ENCODE measurements at regions not wholly inside any gene's neighbourhood (a gene's known extent, or its start where the extent isn't known, plus 50 kb on each side); places are given as distances from the start of the nearest gene placed in this dataset.

GRCh38 chr3:74366331-74366730, 248.1 kb downstream of the CNTN3 start:
- ChIA-PET RAD21 (ENCODE audit: unreplicated experiment) (no interaction called here), POLR2A (no interaction called here), CTCF (interaction anchor here (0.8 kb wide), 1 partner anchor 12 kb away, joined by 3 read pairs; no protein-coding TSS in a partner anchor), SMC1A (ENCODE audit: uncharacterized antibody, unreplicated experiment) (interaction anchor here (0.6 kb wide), 1 partner anchor 805 kb away, joined by 3 read pairs; no protein-coding TSS in a partner anchor)
- ATAC-seq (no peak), FAIRE-seq (no peak), DNase-seq (ENCODE audit: low read depth, low spot score) (no peak)
- intact Hi-C loops (cut with micrococcal nuclease; ENCODE audit: unreplicated experiment) = no loop called here
- no TSS peak for BruUV-seq (replicated peaks)
- Histone ChIP-seq H2AFZ (ENCODE audit: control insufficient read depth, low read depth, low read length) (no peak overlapping the region), H3K9ac (ENCODE audit: control insufficient read depth, insufficient read depth, low read length) (no peak overlapping the region), H3K36me3 (ENCODE audit: control insufficient read depth in 2 of 2, insufficient read depth in 2 of 2, low read length in 1 of 2) (no peaks in the 10 kb centered on the region), H3K9me3 (replicated peaks; ENCODE audit: control insufficient read depth, insufficient read depth, low read length) (no peaks in the 10 kb centered on the region), H3K27ac (ENCODE audit: control insufficient read depth, insufficient read depth) (no peak overlapping the region), H3K4me2 (ENCODE audit: control insufficient read depth, insufficient read depth) (no peak overlapping the region), H4K20me1 (ENCODE audit: control insufficient read depth, insufficient read depth) (no peaks in the 10 kb centered on the region), H3K27me3 (replicated peaks in 1 of 2; ENCODE audit: control insufficient read depth in 2 of 2, insufficient read depth in 2 of 2, low read length in 1 of 2) (no peaks in the 10 kb centered on the region), H3K4me3 (no peak overlapping the region), H3K4me1 (ENCODE audit: control insufficient read depth, insufficient read depth, low read length) (no peaks in the 10 kb centered on the region), H3K79me2 (ENCODE audit: control insufficient read depth, insufficient read depth, low read length) (no peaks in the 10 kb centered on the region)
- in situ Hi-C loops (cut with MboI) = no loop called here
- TF ChIP-seq, protein P1, sequence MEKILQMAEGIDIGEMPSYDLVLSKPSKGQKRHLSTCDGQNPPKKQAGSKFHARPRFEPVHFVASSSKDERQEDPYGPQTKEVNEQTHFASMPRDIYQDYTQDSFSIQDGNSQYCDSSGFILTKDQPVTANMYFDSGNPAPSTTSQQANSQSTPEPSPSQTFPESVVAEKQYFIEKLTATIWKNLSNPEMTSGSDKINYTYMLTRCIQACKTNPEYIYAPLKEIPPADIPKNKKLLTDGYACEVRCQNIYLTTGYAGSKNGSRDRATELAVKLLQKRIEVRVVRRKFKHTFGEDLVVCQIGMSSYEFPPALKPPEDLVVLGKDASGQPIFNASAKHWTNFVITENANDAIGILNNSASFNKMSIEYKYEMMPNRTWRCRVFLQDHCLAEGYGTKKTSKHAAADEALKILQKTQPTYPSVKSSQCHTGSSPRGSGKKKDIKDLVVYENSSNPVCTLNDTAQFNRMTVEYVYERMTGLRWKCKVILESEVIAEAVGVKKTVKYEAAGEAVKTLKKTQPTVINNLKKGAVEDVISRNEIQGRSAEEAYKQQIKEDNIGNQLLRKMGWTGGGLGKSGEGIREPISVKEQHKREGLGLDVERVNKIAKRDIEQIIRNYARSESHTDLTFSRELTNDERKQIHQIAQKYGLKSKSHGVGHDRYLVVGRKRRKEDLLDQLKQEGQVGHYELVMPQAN (conservative IDR thresholded peaks at IDR 0.05) = no peak
- TF ChIP-seq HDAC2 (IDR thresholded peaks at IDR 0.05) (no peak), DPF2 (IDR thresholded peaks at IDR 0.05) (no peak), KAT2A (conservative IDR thresholded peaks at IDR 0.05; ENCODE audit: control insufficient read depth, low read depth, low read length) (no peak), NRF1 (conservative IDR thresholded peaks at IDR 0.05; ENCODE audit: low read depth, low read length) (no peak), PAX5 (IDR thresholded peaks at IDR 0.05; ENCODE audit: borderline replicate concordance, low read depth, low read length) (no peak), CHD1 (IDR thresholded peaks at IDR 0.05; ENCODE audit: low read depth, low read length) (no peak), ZNF687 (IDR thresholded peaks at IDR 0.05) (no peak), BHLHE40 (IDR thresholded peaks at IDR 0.05; ENCODE audit: borderline replicate concordance in 1 of 2, low read depth in 2 of 2, low read length in 1 of 2) (no peak), TCF7 (IDR thresholded peaks at IDR 0.05; ENCODE audit: borderline replicate concordance) (no peak), CHD2 (IDR thresholded peaks at IDR 0.05; ENCODE audit: borderline replicate concordance, low read depth, low read length) (no peak), BACH1 (IDR thresholded peaks at IDR 0.05; ENCODE audit: borderline replicate concordance) (no peak), SIX5 (IDR thresholded peaks at IDR 0.05; ENCODE audit: low read depth, low read length, severe bottlenecking) (no peak)
- WGBS (ENCODE audit: insufficient coverage, insufficient replicate concordance, low lambda C conversion rate, missing lambda C conversion rate) = 28% methylated on average over 1 of the region's 1 CpG

All from GM12878 (cell line).